ENCODE measurements at regions not wholly inside any gene's neighbourhood (a gene's known extent, or its start where the extent isn't known, plus 50 kb on each side); places are given as distances from the start of the nearest gene placed in this dataset.

DNA sequence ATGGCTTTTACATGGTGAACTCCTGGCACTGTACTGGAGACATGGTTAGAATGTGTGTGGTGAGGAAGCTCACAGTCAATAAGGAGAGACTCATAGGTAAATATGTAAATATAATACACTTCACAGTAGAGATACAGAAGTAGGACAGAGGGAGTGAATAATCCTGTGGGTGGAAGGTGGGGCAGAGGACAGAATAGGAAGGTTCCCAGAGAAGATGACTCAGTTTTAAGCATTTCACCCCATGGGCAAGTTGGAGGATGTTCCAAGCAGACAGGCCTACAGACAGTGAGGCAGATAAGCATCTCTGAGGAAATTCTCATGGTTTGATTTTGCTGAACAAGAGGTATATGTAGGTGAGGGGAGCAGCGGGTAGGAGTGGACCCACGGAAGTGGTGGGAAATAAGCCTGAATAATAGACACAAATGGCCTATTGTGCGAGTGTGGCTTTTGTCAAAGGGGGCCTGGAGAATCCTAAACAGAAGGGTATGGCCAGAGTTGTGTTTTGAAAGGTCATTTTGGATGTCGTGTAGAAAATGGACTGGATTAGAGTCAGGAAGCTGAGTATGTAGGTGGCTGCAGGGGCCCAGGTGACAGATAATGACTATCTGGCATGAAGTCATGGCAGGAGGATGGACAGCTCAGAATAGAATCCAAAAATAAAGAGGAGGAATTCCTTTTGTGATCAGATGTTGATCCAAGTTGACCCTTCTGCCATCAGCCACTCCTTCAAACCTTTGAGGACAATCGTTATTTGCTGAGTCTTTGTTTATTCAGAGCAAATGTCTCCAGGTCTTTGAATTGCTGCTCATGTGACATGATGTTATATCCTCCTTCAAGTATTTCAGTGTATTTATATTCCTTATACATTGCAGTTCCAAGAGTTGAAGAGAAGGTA, 97.3 kb upstream of the THRB start:
- POLR2A ChIA-PET = no interaction called here
- no peaks in the 10 kb centered on the region for H3K36me3 ChIP-seq (ENCODE audit: control insufficient read depth in 2 of 2, insufficient read depth in 1 of 2, low read length in 2 of 2)
- no peaks in the 10 kb centered on the region for H3K4me1 ChIP-seq (ENCODE audit: control insufficient read depth, insufficient read depth, low read length)
- CTCF ChIA-PET = interaction anchor here (1.0 kb wide), 1 partner anchor 9 kb away, joined by 3 read pairs; no protein-coding TSS in a partner anchor
- no peak overlapping the region for H3K4me3 ChIP-seq (ENCODE audit: low read depth, low read length)
- H3K27ac ChIP-seq (ENCODE audit: extremely low read depth, low read depth, low read length) = no peak overlapping the region
- no peaks in the 10 kb centered on the region for H3K9me3 ChIP-seq (ENCODE audit: control insufficient read depth, insufficient read depth, low read depth, low read length)
- TF ChIP-seq ZFP41 (tag by site-specific recombination; IDR thresholded peaks at IDR 0.05; ENCODE audit: borderline replicate concordance) (no peak), BCL6B (tag by site-specific recombination; IDR thresholded peaks at IDR 0.05) (no peak), EGR2 (tag by site-specific recombination; IDR thresholded peaks at IDR 0.05; ENCODE audit: low read depth) (peak; percentile 61), BCL11B (tag by site-specific recombination; IDR thresholded peaks at IDR 0.05; ENCODE audit: low read depth) (no peak), ZFHX2 (tag by site-specific recombination; conservative IDR thresholded peaks at IDR 0.05) (peak; percentile 57)

DNA sequence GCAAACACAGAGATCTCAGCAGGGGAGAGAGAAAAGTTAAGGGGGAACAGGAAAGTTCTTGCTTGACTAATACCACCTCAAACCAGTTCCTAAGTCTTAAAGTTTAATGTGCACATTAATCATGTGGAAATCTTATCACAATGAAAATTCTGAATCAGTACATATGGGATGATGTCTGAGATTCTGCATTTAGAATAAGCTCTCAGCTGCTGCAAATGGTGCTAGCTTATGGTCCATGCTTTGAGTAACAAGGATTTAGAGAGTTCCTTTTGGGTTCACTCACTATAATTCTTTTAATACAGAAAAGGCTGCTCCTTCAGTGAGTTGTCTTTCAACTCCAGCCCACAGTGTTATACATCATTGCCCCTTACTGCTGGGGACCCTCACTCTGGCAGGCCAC, 99.5 kb upstream of the THRB start:
- Histone ChIP-seq H3K4me3 (ENCODE audit: low read depth, low read length) (no peak overlapping the region), H3K9me3 (ENCODE audit: control insufficient read depth, insufficient read depth, low read depth, low read length) (no peaks in the 10 kb centered on the region), H3K4me1 (ENCODE audit: control insufficient read depth, insufficient read depth, low read length) (no peaks in the 10 kb centered on the region), H3K27ac (ENCODE audit: extremely low read depth, low read depth, low read length) (no peak overlapping the region), H3K36me3 (ENCODE audit: control insufficient read depth in 2 of 2, insufficient read depth in 1 of 2, low read length in 2 of 2) (no peaks in the 10 kb centered on the region)
- ChIA-PET POLR2A (no interaction called here), CTCF (no interaction called here)
- TF ChIP-seq, protein P1, sequence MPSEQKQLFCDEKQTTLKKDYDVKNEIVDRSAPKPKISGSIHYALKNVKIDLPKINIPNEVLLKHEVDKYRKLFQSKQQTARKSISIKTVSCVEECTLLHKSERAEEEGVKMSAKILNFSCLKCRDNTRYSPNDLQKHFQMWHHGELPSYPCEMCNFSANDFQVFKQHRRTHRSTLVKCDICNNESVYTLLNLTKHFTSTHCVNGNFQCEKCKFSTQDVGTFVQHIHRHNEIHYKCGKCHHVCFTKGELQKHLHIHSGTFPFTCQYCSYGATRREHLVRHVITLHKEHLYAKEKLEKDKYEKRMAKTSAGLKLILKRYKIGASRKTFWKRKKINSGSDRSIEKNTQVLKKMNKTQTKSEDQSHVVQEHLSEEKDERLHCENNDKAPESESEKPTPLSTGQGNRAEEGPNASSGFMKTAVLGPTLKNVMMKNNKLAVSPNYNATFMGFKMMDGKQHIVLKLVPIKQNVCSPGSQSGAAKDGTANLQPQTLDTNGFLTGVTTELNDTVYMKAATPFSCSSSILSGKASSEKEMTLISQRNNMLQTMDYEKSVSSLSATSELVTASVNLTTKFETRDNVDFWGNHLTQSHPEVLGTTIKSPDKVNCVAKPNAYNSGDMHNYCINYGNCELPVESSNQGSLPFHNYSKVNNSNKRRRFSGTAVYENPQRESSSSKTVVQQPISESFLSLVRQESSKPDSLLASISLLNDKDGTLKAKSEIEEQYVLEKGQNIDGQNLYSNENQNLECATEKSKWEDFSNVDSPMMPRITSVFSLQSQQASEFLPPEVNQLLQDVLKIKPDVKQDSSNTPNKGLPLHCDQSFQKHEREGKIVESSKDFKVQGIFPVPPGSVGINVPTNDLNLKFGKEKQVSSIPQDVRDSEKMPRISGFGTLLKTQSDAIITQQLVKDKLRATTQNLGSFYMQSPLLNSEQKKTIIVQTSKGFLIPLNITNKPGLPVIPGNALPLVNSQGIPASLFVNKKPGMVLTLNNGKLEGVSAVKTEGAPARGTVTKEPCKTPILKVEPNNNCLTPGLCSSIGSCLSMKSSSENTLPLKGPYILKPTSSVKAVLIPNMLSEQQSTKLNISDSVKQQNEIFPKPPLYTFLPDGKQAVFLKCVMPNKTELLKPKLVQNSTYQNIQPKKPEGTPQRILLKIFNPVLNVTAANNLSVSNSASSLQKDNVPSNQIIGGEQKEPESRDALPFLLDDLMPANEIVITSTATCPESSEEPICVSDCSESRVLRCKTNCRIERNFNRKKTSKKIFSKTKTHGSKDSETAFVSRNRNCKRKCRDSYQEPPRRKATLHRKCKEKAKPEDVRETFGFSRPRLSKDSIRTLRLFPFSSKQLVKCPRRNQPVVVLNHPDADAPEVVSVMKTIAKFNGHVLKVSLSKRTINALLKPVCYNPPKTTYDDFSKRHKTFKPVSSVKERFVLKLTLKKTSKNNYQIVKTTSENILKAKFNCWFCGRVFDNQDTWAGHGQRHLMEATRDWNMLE (tag by site-specific recombination; conservative IDR thresholded peaks at IDR 0.05; ENCODE audit: low read depth) = no peak
- TF ChIP-seq ZNF280D (tag by site-specific recombination; IDR thresholded peaks at IDR 0.05) = no peak
- TF ChIP-seq ZNF596 (tag by site-specific recombination; IDR thresholded peaks at IDR 0.05) = no peak
- no peak for TF ChIP-seq ZNF184 (tag by site-specific recombination; IDR thresholded peaks at IDR 0.05)
- TF ChIP-seq ZNF501 (tag by site-specific recombination; IDR thresholded peaks at IDR 0.05) = no peak
- no peak for TF ChIP-seq ZNF19 (tag by site-specific recombination; IDR thresholded peaks at IDR 0.05; ENCODE audit: low read depth)

Measured in HEK293 (cell line).